HG03196 (cell line): ENCODE measurements at regions not wholly inside any gene's neighbourhood (a gene's known extent, or its start where the extent isn't known, plus 50 kb on each side); places are given as distances from the start of the nearest gene placed in this dataset.

ENCODE experiments used
- ATAC-seq: cut with Tn5 transposase; IDR thresholded peaks from one replicate; pipeline ENCODE4 v1.9.1; 2021; ENCODE audit not compliant: unreplicated experiment

- ATAC-seq: no peak
Observed at GRCh38 chr5:164728733-164729132, 1223.3 kb downstream of the MAT2B start.

GRCh38 chr5:164735334-164735733 is 1229.9 kb downstream of the MAT2B start:
- no peak for ATAC-seq

- ATAC-seq: peak; percentile 30
Observed at GRCh38 chr5:164741376-164741775, 1236.0 kb downstream of the MAT2B start.

- ATAC-seq: peak; percentile 90
Observed at GRCh38 chr5:164742025-164742424, 1236.6 kb downstream of the MAT2B start.

GRCh38 chr5:164746723-164747122 is 1241.3 kb downstream of the MAT2B start:
- no peak for ATAC-seq

- no peak for ATAC-seq
Observed at GRCh38 chr5:164747371-164747770, 1242.0 kb downstream of the MAT2B start.

GRCh38 chr5:164748861-164749260 is 1243.4 kb downstream of the MAT2B start:
- peak; percentile 78 for ATAC-seq

- ATAC-seq: no peak
Observed at GRCh38 chr5:164753434-164753833, 1248.0 kb downstream of the MAT2B start.

- no peak for ATAC-seq
Observed at GRCh38 chr5:164763206-164763605, 1257.8 kb downstream of the MAT2B start.

- no peak for ATAC-seq
Observed at GRCh38 chr5:164772122-164772521, 1266.7 kb downstream of the MAT2B start.

GRCh38 chr5:164784230-164784629 is 1278.8 kb downstream of the MAT2B start:
- ATAC-seq: no peak

- ATAC-seq: no peak
Observed at GRCh38 chr5:164798110-164798509, 1292.7 kb downstream of the MAT2B start.

GRCh38 chr5:164799391-164799790 is 1294.0 kb downstream of the MAT2B start:
- no peak for ATAC-seq

GRCh38 chr5:164801910-164802309 is 1296.5 kb downstream of the MAT2B start:
- ATAC-seq: no peak

- peak; percentile 84 for ATAC-seq
Observed at GRCh38 chr5:164809821-164810220, 1304.4 kb downstream of the MAT2B start.

GRCh38 chr5:164818445-164818844 is 1313.0 kb downstream of the MAT2B start:
- no peak for ATAC-seq

GRCh38 chr5:164824671-164825070 is 1319.3 kb downstream of the MAT2B start:
- ATAC-seq: no peak

GRCh38 chr5:164832516-164832915 is 1327.1 kb downstream of the MAT2B start:
- ATAC-seq: no peak

- ATAC-seq: no peak
Observed at GRCh38 chr5:164844348-164844747, 1338.9 kb downstream of the MAT2B start.

GRCh38 chr5:164860896-164861295 is 1355.5 kb downstream of the MAT2B start:
- ATAC-seq: no peak

GRCh38 chr5:164861610-164862009 is 1356.2 kb downstream of the MAT2B start:
- no peak for ATAC-seq

GRCh38 chr5:164868761-164869160 is 1363.3 kb downstream of the MAT2B start:
- no peak for ATAC-seq

GRCh38 chr5:164869325-164869724 is 1363.9 kb downstream of the MAT2B start:
- ATAC-seq: no peak

GRCh38 chr5:164876793-164877192 is 1371.4 kb downstream of the MAT2B start:
- no peak for ATAC-seq
